WTC11 (cell line): ENCODE measurements at regions not wholly inside any gene's neighbourhood (a gene's known extent, or its start where the extent isn't known, plus 50 kb on each side); places are given as distances from the start of the nearest gene placed in this dataset.

Source experiments
- ATAC-seq: fragments of 200-7000 bp; cut with Tn5 transposase; 2 replicates; pipeline ENCODE4 v1.10.0; 2021; ENCODE audit warnings: mild to moderate bottlenecking, moderate library complexity
- CTCF ChIA-PET: fragments of 300-600 bp; sonication (Branson Sonifier 250); formaldehyde crosslinking; loops from one replicate; lab custom pipeline; 2021; ENCODE audit warnings: antibody characterized with exemption; lab: Charles Lee
- POLR2A ChIA-PET: fragments of 350-600 bp; sonication (Branson Sonifier 250); formaldehyde crosslinking; loops from one replicate; lab custom pipeline; 2021; ENCODE audit warnings: antibody characterized with exemption; lab: Charles Lee
- DNase-seq: peaks from one replicate; pipeline ENCODE4 v3.0.0; 2021; ENCODE audit warnings: low spot score
- H3K27ac Mint-ChIP-seq: 2 replicates; pipeline ENCODE4 v1.8.0; 2021; ENCODE audit warnings: mixed read lengths
- H3K27me3 Mint-ChIP-seq: 2 replicates; pipeline ENCODE4 v1.8.0; 2021; ENCODE audit warnings: low read depth, mild to moderate bottlenecking, moderate library complexity, mixed read lengths
- H3K36me3 Mint-ChIP-seq: 2 replicates; pipeline ENCODE4 v1.8.0; 2021; ENCODE audit warnings: mixed read lengths
- H3K4me1 Mint-ChIP-seq: 2 replicates; pipeline ENCODE4 v1.8.0; 2022; ENCODE audit warnings: mixed read lengths
- H3K4me3 Mint-ChIP-seq: 2 replicates; pipeline ENCODE4 v1.8.0; 2021; ENCODE audit warnings: mild to moderate bottlenecking, moderate library complexity, mixed read lengths
- H3K9me3 Mint-ChIP-seq: 2 replicates; pipeline ENCODE4 v1.8.0; 2021; ENCODE audit warnings: mixed read lengths
- ATF2 ChIP-seq: sonication (generic); formaldehyde crosslinking; IDR thresholded peaks from 2 replicates; pipeline ENCODE4 v1.8.1; 2022; ENCODE audit warnings: low read depth, missing genetic modification reagents, borderline replicate concordance
- ATF3 ChIP-seq: sonication (generic); formaldehyde crosslinking; conservative IDR thresholded peaks from 2 replicates; pipeline ENCODE4 v1.8.1; 2022; ENCODE audit warnings: mild to moderate bottlenecking, missing genetic modification reagents
- ATF6 ChIP-seq: sonication (generic); formaldehyde crosslinking; IDR thresholded peaks from 2 replicates; pipeline ENCODE4 v1.8.1; 2023; ENCODE audit warnings: mild to moderate bottlenecking, missing genetic modification reagents
- CREB1 ChIP-seq: sonication (generic); formaldehyde crosslinking; IDR thresholded peaks from 2 replicates; pipeline ENCODE4 v1.8.0; 2023; ENCODE audit warnings: mild to moderate bottlenecking, missing genetic modification reagents
- E2F1 ChIP-seq: sonication (generic); formaldehyde crosslinking; IDR thresholded peaks from 2 replicates; pipeline ENCODE4 v1.8.0; 2022; ENCODE audit warnings: mild to moderate bottlenecking, missing genetic modification reagents
- ERG ChIP-seq: fragments of 250-450 bp; sonication (Bioruptor Pico); IDR thresholded peaks from 2 replicates; pipeline ENCODE4 v1.8.0; 2021; ENCODE audit warnings: mild to moderate bottlenecking
- GRHL2 ChIP-seq: fragments of 250-450 bp; sonication (Bioruptor Pico); IDR thresholded peaks from 2 replicates; pipeline ENCODE4 v1.8.0; 2022; ENCODE audit warnings: mild to moderate bottlenecking, moderate library complexity; ENCODE audit not compliant: insufficient replicate concordance, severe bottlenecking
- GTF2I ChIP-seq: fragments of 250-450 bp; sonication (Bioruptor Pico); conservative IDR thresholded peaks from 2 replicates; pipeline ENCODE4 v1.4.0; 2021; ENCODE audit warnings: mild to moderate bottlenecking
- JAZF1 ChIP-seq: fragments of 250-450 bp; sonication (Bioruptor Pico); IDR thresholded peaks from 2 replicates; pipeline ENCODE4 v1.9.0; 2021; ENCODE audit warnings: moderate library complexity, mild to moderate bottlenecking, inconsistent platforms
- KAT7 ChIP-seq: sonication (generic); formaldehyde crosslinking; IDR thresholded peaks from 2 replicates; pipeline ENCODE4 v1.8.1; 2023; ENCODE audit warnings: missing genetic modification reagents, mild to moderate bottlenecking, borderline replicate concordance
- MXD4 ChIP-seq: fragments of 250-450 bp; sonication (Bioruptor Pico); IDR thresholded peaks from 2 replicates; pipeline ENCODE4 v1.8.0; 2021; ENCODE audit warnings: mild to moderate bottlenecking, moderate library complexity, borderline replicate concordance
- PRRX2 ChIP-seq: fragments of 250-450 bp; sonication (Bioruptor Pico); IDR thresholded peaks from 2 replicates; pipeline ENCODE4 v1.8.0; 2021; ENCODE audit warnings: mild to moderate bottlenecking
- SMAD4 ChIP-seq: sonication (generic); formaldehyde crosslinking; IDR thresholded peaks from 2 replicates; pipeline ENCODE4 v1.8.0; 2022; ENCODE audit warnings: mild to moderate bottlenecking, missing genetic modification reagents
- SP1 ChIP-seq: sonication (generic); formaldehyde crosslinking; conservative IDR thresholded peaks from 2 replicates; pipeline ENCODE4 v1.8.1; 2022; ENCODE audit warnings: missing genetic modification reagents
- ZNF121 ChIP-seq: sonication (generic); formaldehyde crosslinking; IDR thresholded peaks from 2 replicates; pipeline ENCODE4 v1.8.0; 2023; ENCODE audit warnings: missing genetic modification reagents
- ZNF138 ChIP-seq: sonication (generic); formaldehyde crosslinking; conservative IDR thresholded peaks from 2 replicates; pipeline ENCODE4 v1.8.1; 2022; ENCODE audit warnings: mild to moderate bottlenecking, moderate library complexity, missing genetic modification reagents
- ZNF423 ChIP-seq: fragments of 250-450 bp; sonication (Bioruptor Pico); IDR thresholded peaks from 2 replicates; pipeline ENCODE4 v2.1.2; 2022; ENCODE audit warnings: mild to moderate bottlenecking, moderate library complexity
- ZNF512 ChIP-seq: sonication (generic); formaldehyde crosslinking; IDR thresholded peaks from 2 replicates; pipeline ENCODE4 v1.8.1; 2022; ENCODE audit warnings: missing genetic modification reagents, borderline replicate concordance
- ZSCAN18 ChIP-seq: fragments of 250-450 bp; sonication (Bioruptor Pico); IDR thresholded peaks from 2 replicates; pipeline ENCODE4 v2.1.2; 2022; ENCODE audit warnings: mild to moderate bottlenecking, moderate library complexity

- DNase-seq (no peak), ATAC-seq (no peak)
- H3K27ac Mint-ChIP-seq = no peak overlapping the region
- H3K9me3 Mint-ChIP-seq = no peaks in the 10 kb centered on the region
- TF ChIP-seq ATF2 (CRISPR knock-in tag) = no peak
- no peak for TF ChIP-seq GTF2I
- no peak for TF ChIP-seq E2F1 (CRISPR knock-in tag)
- no peak for TF ChIP-seq CREB1 (CRISPR knock-in tag)
- TF ChIP-seq ZNF138 (CRISPR knock-in tag) = no peak
- TF ChIP-seq SMAD4 (CRISPR knock-in tag) = no peak
- no peak for TF ChIP-seq ATF3 (CRISPR knock-in tag)
- no peak for TF ChIP-seq ZNF512 (CRISPR knock-in tag)
- no peak for TF ChIP-seq PRRX2 (CRISPR knock-in tag)
- no peak for TF ChIP-seq ERG (CRISPR knock-in tag)
- TF ChIP-seq ZNF121 = no peak
- TF ChIP-seq SP1 (CRISPR knock-in tag) = no peak
- TF ChIP-seq ZSCAN18 (CRISPR knock-in tag) = no peak
- no peak for TF ChIP-seq ATF6
- TF ChIP-seq ZNF423 = no peak
- no peak for TF ChIP-seq JAZF1 (CRISPR knock-in tag)
- no peak for TF ChIP-seq KAT7
- TF ChIP-seq GRHL2 (CRISPR knock-in tag) = no peak
- no peak for TF ChIP-seq MXD4 (CRISPR knock-in tag)
- H3K4me1 Mint-ChIP-seq = peaks cover 14% of the 10 kb centered on the region
- H3K4me3 Mint-ChIP-seq = no peak overlapping the region
- ChIA-PET CTCF (no interaction called here), POLR2A (no interaction called here)
- no peaks in the 10 kb centered on the region for H3K36me3 Mint-ChIP-seq
- no peaks in the 10 kb centered on the region for H3K27me3 Mint-ChIP-seq
Observed at GRCh38 chr4:27112587-27112986, 251.9 kb downstream of the STIM2 start.
